Body of pancreas (tissue), 4 donors: ENCODE measurements at regions not wholly inside any gene's neighbourhood (a gene's known extent, or its start where the extent isn't known, plus 50 kb on each side); places are given as distances from the start of the nearest gene placed in this dataset. TPM values are rescaled to one million over a fixed set of nuclear protein-coding genes. Genes with fewer than 3 reads are reported as not detected.
"Not testable (repeated sequence)": the region's sequence is repeated elsewhere in the genome, so short reads cannot be mapped to it uniquely, and the experiment has no call there.

ENCODE experiments used
- ATAC-seq: fragments of 150-250 bp; one replicate; pipeline ENCODE4 v1.9.1; 2016
- DNase-seq, 4 donors: peaks; one replicate each; pipeline ENCODE4 v3.0.0-alpha.2; 2019
- H3K27ac ChIP-seq, 4 donors: fragments of 200-600 bp; sonication (generic); 1 replicate in 3 of 4; 2 replicates in 1 of 4; pipeline versions ENCODE4 v1.5.1 to v1.6.1; 2016 to 2019; ENCODE audit warnings: mild to moderate bottlenecking in 1 of 4, mixed read lengths in 1 of 4, moderate library complexity in 1 of 4
- H3K27me3 ChIP-seq, 2 donors: fragments of 200-600 bp; sonication (generic); one replicate each; pipeline ENCODE4 v1.6.0; 2016; ENCODE audit warnings: mild to moderate bottlenecking in 1 of 2
- H3K36me3 ChIP-seq, 2 donors: fragments of 200-600 bp; sonication (generic); replicated peaks in 1 of 2; 2 replicates each; pipeline ENCODE4 v1.5.1; 2016; ENCODE audit warnings: low read depth in 2 of 2; ENCODE audit not compliant: insufficient read depth in 1 of 2
- H3K4me1 ChIP-seq: fragments of 200-600 bp; sonication (generic); one replicate; pipeline ENCODE4 v1.6.0; 2016
- H3K4me3 ChIP-seq, 2 donors: fragments of 200-600 bp; sonication (generic); 1 replicate in 1 of 2; 2 replicates in 1 of 2; pipeline ENCODE4 v1.5.1; 2016 to 2019
- H3K9me3 ChIP-seq, 3 donors: fragments of 200-600 bp; sonication (generic); 1 replicate in 2 of 3; 2 replicates in 1 of 3; pipeline ENCODE4 v1.5.1; 2016
- CTCF ChIP-seq, 7 experiments: fragments of 450-650 bp in 4 of 7; fragments of 200-600 bp in 3 of 7; sonication (generic) in 3 of 7; IDR thresholded peaks; one replicate each; pipeline ENCODE4 v1.5.1; 2016 to 2019; ENCODE audit warnings: antibody characterized with exemption in 7 of 7
- POLR2A ChIP-seq, 3 donors: fragments of 450-650 bp; IDR thresholded peaks; one replicate each; pipeline ENCODE4 v1.6.1; 2016; ENCODE audit warnings: antibody characterized with exemption in 3 of 3, mild to moderate bottlenecking in 2 of 3
- WGBS, 2 donors: methylation state at CpG; one replicate each; pipeline ENCODE4 v1.1.5; 2017; 5-methylcytosine and 5-hydroxymethylcytosine counted together
- intact Hi-C: fragments of 100-400 bp; cut with DNase I; formaldehyde crosslinking; loops from one replicate; pipeline ENCODE4 v1.15.1; 2023
- small RNA-seq: library from RNA; depleted of rRNA; stranded (forward); fragments of <200 nt; gene quantifications from one replicate; pipeline ENCODE3, GENCODE V24; 2016

DNA sequence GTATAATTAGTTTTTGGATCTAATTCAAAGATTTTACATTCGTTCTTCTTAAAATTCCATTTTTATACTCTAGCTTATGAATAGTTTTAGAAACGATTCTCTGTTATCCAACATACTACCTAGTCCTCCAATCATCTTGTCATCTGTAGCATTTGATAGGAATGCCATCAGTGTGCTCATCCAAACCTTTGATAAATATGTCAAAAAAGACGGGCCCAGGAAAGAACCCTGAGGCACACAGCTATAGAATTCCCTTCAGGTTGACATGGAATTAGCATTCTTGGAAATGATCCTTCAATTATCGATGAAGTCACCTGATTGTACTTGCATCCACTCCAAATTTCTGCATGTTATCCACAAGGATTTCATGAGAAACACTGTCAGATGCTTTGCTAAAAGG lies 64.8 kb upstream of the EFNA5 start:
- intact Hi-C loops = no loop called here
- 64 to 67% methylated on average over 4 of the region's 4 CpGs for WGBS, 2 donors

GRCh38 chr5:107726896-107727295 lies 56.2 kb upstream of the EFNA5 start:
- no peak overlapping the region for H3K4me3 ChIP-seq
- 78 to 82% methylated on average over 5 of the region's 5 CpGs for WGBS, 2 donors
- ATAC-seq = no peak

More for the DNA sequence above, 64.8 kb upstream of the EFNA5 start:
- H3K27me3 ChIP-seq = no peaks in the 10 kb centered on the region
- no peak for DNase-seq
- no peaks in the 10 kb centered on the region for H3K4me1 ChIP-seq
- H3K4me3 ChIP-seq = no peak overlapping the region
- no peaks in the 10 kb centered on the region for H3K9me3 ChIP-seq
- ATAC-seq = no peak
- no peak overlapping the region for H3K27ac ChIP-seq
- no peaks in the 10 kb centered on the region for H3K36me3 ChIP-seq
- no peak for TF ChIP-seq POLR2A (IDR thresholded peaks at IDR 0.05)
- TF ChIP-seq CTCF (IDR thresholded peaks at IDR 0.05) = no peak

DNA sequence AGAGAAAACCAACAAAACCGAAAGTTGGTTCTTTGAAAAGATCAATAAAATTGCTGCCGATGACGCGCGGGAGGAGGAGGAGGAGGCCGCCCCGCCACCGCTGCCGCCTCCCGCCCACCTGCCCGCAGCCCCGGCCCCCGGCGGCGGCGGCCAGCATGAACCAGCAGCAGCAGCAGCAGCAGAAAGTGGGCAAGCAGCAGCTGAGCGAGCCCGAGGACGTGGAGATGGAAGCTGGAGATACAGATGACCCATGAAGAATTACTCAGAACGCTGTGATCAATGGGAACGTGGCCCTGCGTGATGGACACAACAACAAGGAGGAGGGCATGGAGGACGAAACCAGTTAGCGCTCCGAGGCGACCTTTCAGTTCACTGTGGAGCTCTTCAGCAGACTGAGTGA lies 53.9 kb upstream of the EFNA5 start:
- intact Hi-C loops = no loop called here
- TF ChIP-seq CTCF (IDR thresholded peaks at IDR 0.05) (no peak), POLR2A (IDR thresholded peaks at IDR 0.05) (no peak)
- no peaks in the 10 kb centered on the region for H3K36me3 ChIP-seq
- H3K9me3 ChIP-seq = peaks cover 0 to 4% (median 0%) of the 10 kb centered on the region in 3 donors
- no peaks in the 10 kb centered on the region for H3K27me3 ChIP-seq
- WGBS, 2 donors = 59 to 66% methylated on average over 26 of the region's 26 CpGs
- H3K4me3 ChIP-seq = no peak overlapping the region
- no peak for DNase-seq
- no peak overlapping the region for H3K27ac ChIP-seq
- no peak for ATAC-seq
- no peaks in the 10 kb centered on the region for H3K4me1 ChIP-seq

More at GRCh38 chr5:107726896-107727295, 56.2 kb upstream of the EFNA5 start:
- intact Hi-C loops = no loop called here
- Histone ChIP-seq H3K27me3 (no peaks in the 10 kb centered on the region), H3K36me3 (no peaks in the 10 kb centered on the region), H3K27ac (no peak overlapping the region), H3K4me1 (no peaks in the 10 kb centered on the region), H3K9me3 (no peaks in the 10 kb centered on the region)
- TF ChIP-seq CTCF (IDR thresholded peaks at IDR 0.05) = no peak
- no peak for DNase-seq

- ATAC-seq, H3K36me3 ChIP-seq, H3K27me3 ChIP-seq, H3K27ac ChIP-seq, H3K4me3 ChIP-seq, intact Hi-C loops, H3K9me3 ChIP-seq, DNase-seq, H3K4me1 ChIP-seq: not testable (repeated sequence)
These were observed 50.5 kb upstream of the EFNA5 start for GRCh38 chr5:107721241-107721640.

Small RNA genes in the stretch of these regions (small RNA-seq; reads per million reads assigned to genes)
- not detected for gene RN7SL782P
